Prostate gland (tissue), 2 donors: ENCODE measurements at regions not wholly inside any gene's neighbourhood (a gene's known extent, or its start where the extent isn't known, plus 50 kb on each side); places are given as distances from the start of the nearest gene placed in this dataset.

ENCODE experiments used
- CTCF ChIP-seq, 4 experiments: fragments of 200-600 bp in 2 of 4; fragments of 450-650 bp in 2 of 4; sonication (generic) in 2 of 4; IDR thresholded peaks; 1 replicate in 3 of 4; 2 replicates in 1 of 4; pipeline ENCODE4 v1.5.1; 2016 to 2019; ENCODE audit warnings: antibody characterized with exemption in 4 of 4, mild to moderate bottlenecking in 2 of 4, moderate library complexity in 2 of 4
- POLR2A ChIP-seq: fragments of 450-650 bp; IDR thresholded peaks from one replicate; pipeline ENCODE4 v1.6.1; 2016; ENCODE audit warnings: antibody characterized with exemption, mild to moderate bottlenecking

GRCh38 chr1:219401724-219402625, 210.9 kb downstream of the ZC3H11B start:
- TF ChIP-seq POLR2A: no peak
- no peak for TF ChIP-seq CTCF (IDR thresholded peaks at IDR 0.05)
